ENCODE measurements at regions not wholly inside any gene's neighbourhood (a gene's known extent, or its start where the extent isn't known, plus 50 kb on each side); places are given as distances from the start of the nearest gene placed in this dataset.

- H2AFZ ChIP-seq (ENCODE audit: low read length) = peak overlapping the region; percentile 49
- H2BK15ac ChIP-seq (ENCODE audit: low read depth, low read length) = no peak overlapping the region
- H3K9me3 ChIP-seq (ENCODE audit: control insufficient read depth, low read depth, low read length) = no peaks in the 10 kb centered on the region
- Mint-ChIP-seq H3K27ac (peak overlapping the region in 1 of 3 experiments; percentile 46; a peak in 1 of 7 replicates), H3K36me3 (ENCODE audit: insufficient read depth in 1 of 3, low read depth in 3 of 3) (no peaks in the 10 kb centered on the region), H3K27me3 (ENCODE audit: low read depth) (no peaks in the 10 kb centered on the region), H3K4me3 (no peak overlapping the region), H3K4me1 (peaks cover 5 to 7% of the 10 kb centered on the region in 2 experiments), H3K9me3 (no peaks in the 10 kb centered on the region)
- no peak overlapping the region for H3K14ac ChIP-seq (ENCODE audit: insufficient read depth, low read length)
- no peak overlapping the region for H3K23ac ChIP-seq (ENCODE audit: insufficient read length, low read depth, low read length)
- no peak overlapping the region for H3K27ac ChIP-seq (ENCODE audit: insufficient read length, low read depth, low read length)
- H3T11ph ChIP-seq (ENCODE audit: low read length) = no peak overlapping the region
- DNase-seq = no peak
- H2BK120ac ChIP-seq (ENCODE audit: low read depth, low read length, poor library complexity, severe bottlenecking) = no peak overlapping the region
- no CpG with 5 or more reads among the region's 5 CpGs for WGBS (ENCODE audit: extremely low coverage, insufficient read length, low lambda C conversion rate)
- no peaks in the 10 kb centered on the region for H3K23me2 ChIP-seq (ENCODE audit: insufficient read length, low read depth, low read length, poor library complexity, severe bottlenecking)
- H3K56ac ChIP-seq (ENCODE audit: insufficient read length, low read depth, low read length) = no peak overlapping the region
- no peak overlapping the region for H3K4ac ChIP-seq (ENCODE audit: low read depth, low read length)
- no peaks in the 10 kb centered on the region for H3K79me2 ChIP-seq (ENCODE audit: insufficient read depth, low read length)
- H2BK20ac ChIP-seq (ENCODE audit: low read depth, low read length, poor library complexity, severe bottlenecking) = no peak overlapping the region
- no peak overlapping the region for H4K91ac ChIP-seq (ENCODE audit: insufficient read length, low read depth, low read length)
- TF ChIP-seq, protein P1, sequence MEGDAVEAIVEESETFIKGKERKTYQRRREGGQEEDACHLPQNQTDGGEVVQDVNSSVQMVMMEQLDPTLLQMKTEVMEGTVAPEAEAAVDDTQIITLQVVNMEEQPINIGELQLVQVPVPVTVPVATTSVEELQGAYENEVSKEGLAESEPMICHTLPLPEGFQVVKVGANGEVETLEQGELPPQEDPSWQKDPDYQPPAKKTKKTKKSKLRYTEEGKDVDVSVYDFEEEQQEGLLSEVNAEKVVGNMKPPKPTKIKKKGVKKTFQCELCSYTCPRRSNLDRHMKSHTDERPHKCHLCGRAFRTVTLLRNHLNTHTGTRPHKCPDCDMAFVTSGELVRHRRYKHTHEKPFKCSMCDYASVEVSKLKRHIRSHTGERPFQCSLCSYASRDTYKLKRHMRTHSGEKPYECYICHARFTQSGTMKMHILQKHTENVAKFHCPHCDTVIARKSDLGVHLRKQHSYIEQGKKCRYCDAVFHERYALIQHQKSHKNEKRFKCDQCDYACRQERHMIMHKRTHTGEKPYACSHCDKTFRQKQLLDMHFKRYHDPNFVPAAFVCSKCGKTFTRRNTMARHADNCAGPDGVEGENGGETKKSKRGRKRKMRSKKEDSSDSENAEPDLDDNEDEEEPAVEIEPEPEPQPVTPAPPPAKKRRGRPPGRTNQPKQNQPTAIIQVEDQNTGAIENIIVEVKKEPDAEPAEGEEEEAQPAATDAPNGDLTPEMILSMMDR (conservative IDR thresholded peaks at IDR 0.05) = no peak
- H3K9ac ChIP-seq (ENCODE audit: extremely low read depth, insufficient read length, low read length) = no peak overlapping the region
- no peak overlapping the region for H3K4me2 ChIP-seq (ENCODE audit: insufficient read depth, insufficient read length, low read length)
- no peak overlapping the region for H4K8ac ChIP-seq (replicated peaks; ENCODE audit: insufficient read length, low read depth, low read length)
- no peak overlapping the region for H4K5ac ChIP-seq (ENCODE audit: insufficient read length, low read depth, low read length)
- no peaks in the 10 kb centered on the region for H3K79me1 ChIP-seq (ENCODE audit: insufficient read depth, low read depth, low read length, poor library complexity, severe bottlenecking)
- no peaks in the 10 kb centered on the region for H3K27me3 ChIP-seq (ENCODE audit: insufficient read depth, low read length)
- H2AK5ac ChIP-seq (ENCODE audit: insufficient read length, low read length) = no peak overlapping the region
- H4K20me1 ChIP-seq (ENCODE audit: control insufficient read depth, insufficient read depth, insufficient read length) = no peaks in the 10 kb centered on the region
- H2BK12ac ChIP-seq (ENCODE audit: insufficient read length, low read depth, low read length) = no peak overlapping the region
- no peak overlapping the region for H3K18ac ChIP-seq (ENCODE audit: insufficient read length, low read depth, low read length)
- no peak overlapping the region for H2BK5ac ChIP-seq (ENCODE audit: insufficient read length, low read length)
- H3K4me1 ChIP-seq (ENCODE audit: insufficient read depth, low read length) = no peaks in the 10 kb centered on the region
Measured at GRCh38 chr11:111021131-111021530, 224.4 kb upstream of the POU2AF2 start.
